OCI-M1 (cell line): ENCODE measurements at regions not wholly inside any gene's neighbourhood (a gene's known extent, or its start where the extent isn't known, plus 50 kb on each side); places are given as distances from the start of the nearest gene placed in this dataset.
"Not testable (repeated sequence)": the region's sequence is repeated elsewhere in the genome, so short reads cannot be mapped to it uniquely, and the experiment has no call there.

Experiments used
- DNase-seq: peaks from one replicate; lab custom pipeline; 2025; lab: John Stamatoyannopoulos, UW

DNA sequence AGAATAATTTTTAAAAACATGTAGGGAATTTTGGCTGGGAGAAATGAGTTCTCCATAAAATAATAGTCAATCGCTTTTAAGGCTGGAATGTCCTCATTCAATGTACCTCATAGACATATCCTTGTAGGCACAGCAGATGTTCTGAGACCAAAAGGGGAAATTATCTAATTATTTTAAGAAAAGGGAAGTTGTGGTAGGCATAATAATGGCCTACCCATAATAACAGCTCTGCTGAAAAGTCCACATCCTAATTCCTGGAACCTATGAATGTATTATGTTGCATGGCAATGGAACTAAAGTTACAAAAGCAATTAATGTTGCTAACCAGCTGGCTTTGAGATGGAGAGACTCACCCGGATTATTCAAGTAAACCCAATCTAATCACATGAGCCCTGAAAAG lies 216.1 kb downstream of the TRIM36 start:
- DNase-seq, result peak; percentile 7

- peak; percentile 2 for DNase-seq
Observed at GRCh38 chr5:114952876-114953275, 216.8 kb downstream of the TRIM36 start.

DNA sequence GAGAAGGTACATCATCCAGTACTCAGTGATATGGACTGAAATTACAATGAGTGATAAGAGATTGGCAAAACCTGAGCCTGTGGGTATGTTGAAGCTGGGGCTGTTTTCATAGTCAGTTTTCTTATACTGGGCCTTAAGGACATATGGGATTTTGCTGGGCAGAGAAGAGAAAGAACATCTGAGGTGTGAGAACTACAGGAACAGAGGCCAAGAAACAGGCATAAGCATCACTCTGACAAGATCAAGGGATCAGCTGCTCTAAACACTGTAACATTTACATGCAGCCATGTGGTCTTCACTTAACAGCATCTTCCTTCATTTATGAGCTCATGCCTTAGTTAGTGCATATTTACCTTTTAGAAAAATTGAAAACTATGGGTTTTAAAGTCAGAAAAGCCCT lies 220.0 kb downstream of the TRIM36 start:
- no peak for DNase-seq

- DNase-seq, result no peak
Observed at GRCh38 chr5:114948986-114949621, 220.6 kb downstream of the TRIM36 start.

DNA sequence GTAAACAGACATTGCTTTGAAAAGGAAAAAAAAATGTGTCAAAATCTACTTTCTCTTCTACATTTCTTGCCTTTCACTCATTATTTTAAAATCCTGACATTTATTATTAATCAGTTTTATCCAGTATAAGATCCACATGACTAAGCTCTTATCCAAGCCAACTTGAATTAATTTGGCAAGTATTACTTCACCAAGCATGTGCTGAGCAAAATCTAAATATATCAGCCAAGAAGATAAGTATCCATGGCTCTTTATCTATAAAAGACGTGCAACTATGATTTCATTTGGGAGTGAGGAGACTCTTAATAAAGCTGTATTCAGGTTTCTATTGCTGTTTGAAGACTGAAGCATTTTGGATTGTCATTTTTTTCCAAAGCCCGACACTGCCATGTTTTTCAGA lies 221.3 kb downstream of the TRIM36 start:
- no peak for DNase-seq

DNA sequence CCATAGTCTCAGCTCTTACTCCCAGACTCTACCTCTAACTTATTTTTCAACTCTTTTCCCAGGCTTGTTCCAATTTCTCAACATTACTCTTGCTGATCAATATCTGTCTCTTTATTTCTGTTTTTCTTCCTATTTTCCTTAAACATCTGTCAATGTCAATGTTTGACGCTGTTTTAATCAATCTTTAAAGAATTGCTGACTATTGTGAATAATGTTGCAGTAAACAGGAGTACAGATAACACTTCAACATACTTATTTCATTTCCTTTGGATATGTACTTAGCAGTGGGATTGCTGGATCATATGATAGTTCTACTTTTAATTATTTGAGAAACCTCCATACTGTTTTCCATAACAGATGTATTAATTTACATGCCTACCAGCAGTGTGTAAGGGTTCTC lies 229.0 kb downstream of the TRIM36 start:
- DNase-seq, result no peak

DNA sequence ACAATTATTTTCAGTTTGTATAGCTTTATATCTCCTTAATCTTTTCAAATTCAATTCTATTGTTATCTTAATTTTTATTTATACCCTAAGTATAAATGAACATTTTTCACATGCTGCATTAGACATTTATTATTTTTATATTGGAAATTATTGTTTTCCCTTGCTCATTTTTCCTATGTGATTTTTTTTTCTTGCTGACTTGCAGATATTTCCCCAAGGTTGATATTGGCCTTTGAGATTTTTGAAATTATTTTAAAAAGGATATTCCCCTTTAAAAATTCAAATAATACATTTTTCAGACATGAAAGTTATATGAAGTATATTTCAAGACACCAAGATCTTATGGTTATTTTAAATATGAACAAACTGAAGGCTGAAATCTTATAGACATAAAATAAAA lies 234.2 kb downstream of the TRIM36 start:
- no peak for DNase-seq

GRCh38 chr5:114928644-114929462 lies 240.9 kb downstream of the TRIM36 start:
- no peak for DNase-seq

DNA sequence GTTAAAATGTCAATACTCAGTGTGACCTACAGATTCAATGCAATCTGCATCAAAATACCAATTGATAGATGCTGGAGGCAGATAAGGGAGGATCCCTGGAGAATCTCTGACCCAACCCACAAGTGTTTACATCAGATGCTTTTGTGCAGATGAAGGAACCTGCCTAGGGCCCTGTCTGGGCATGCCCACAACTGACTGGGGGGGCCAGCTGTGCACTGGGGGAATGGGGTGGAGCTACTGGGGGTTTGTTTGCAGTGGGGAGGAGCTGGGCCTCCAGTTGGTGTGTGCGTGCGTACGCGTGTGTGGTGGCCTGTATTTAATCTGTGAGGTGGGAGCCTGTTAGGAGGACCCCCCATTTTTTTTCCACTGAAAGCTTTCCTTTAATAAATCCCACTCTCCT lies 244.9 kb downstream of the TRIM36 start:
- DNase-seq, result no peak

- DNase-seq, result no peak
Observed at GRCh38 chr5:114912189-114912920, 257.4 kb downstream of the TRIM36 start.

GRCh38 chr5:114910727-114911126 lies 259.0 kb downstream of the TRIM36 start:
- DNase-seq, result no peak

DNA sequence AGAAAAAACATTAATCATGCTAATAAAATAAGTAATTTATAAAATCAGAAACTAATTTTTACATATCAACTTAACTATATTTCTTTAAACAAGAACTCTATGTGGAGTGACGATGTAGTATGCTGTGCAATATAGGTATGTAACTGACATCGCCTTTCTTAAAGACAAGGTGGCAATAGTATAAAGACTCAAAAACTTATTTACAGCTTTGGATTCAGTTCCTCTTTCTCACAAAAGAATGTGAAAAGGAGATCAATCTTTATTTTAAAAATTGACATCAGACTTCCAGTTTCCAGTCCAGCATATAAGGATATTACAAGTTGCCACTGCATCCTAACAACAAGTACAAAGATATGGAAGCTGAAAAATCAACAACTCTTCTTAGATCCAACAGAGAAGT lies 260.3 kb downstream of the TRIM36 start:
- DNase-seq, result no peak

- no peak for DNase-seq
Observed at GRCh38 chr5:114903767-114904166, 265.9 kb downstream of the TRIM36 start.

DNA sequence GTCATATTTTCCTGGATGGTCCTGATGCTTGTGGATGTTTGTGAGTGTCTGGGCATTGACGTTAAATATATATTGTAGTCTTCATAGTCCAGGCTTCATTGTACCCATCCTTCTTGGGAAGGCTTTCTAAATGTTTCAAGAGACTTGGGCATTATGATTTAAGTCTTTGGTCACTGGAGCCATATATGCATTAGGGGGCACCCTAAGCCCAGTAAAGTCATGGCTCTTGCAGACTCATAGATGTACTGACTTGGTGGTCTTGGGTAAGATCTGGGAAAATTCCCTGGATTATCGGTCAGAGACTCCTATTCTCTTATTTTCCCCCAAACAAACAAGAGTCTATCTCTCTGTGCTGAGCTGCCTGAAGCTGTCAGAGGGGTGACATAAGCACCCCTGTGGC lies 271.1 kb downstream of the TRIM36 start:
- no peak for DNase-seq

GRCh38 chr5:114883675-114884074 lies 286.0 kb downstream of the TRIM36 start:
- no peak for DNase-seq

DNA sequence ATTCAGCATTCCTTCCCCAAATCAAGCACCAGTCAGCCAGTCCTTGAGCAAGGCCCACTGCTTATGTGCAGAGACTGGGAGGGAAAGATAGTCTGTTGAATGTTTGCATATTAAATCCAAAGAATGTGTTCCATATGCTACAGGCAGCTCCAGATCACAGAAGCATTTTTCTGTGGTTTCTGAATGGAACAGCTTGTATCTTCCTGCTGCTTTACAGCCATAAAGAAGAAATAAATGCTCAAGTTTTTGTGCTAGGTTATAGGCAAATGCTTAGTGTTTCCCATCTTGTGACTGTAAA lies 310.3 kb downstream of the TRIM36 start:
- DNase-seq, result no peak

- no peak for DNase-seq
Observed at GRCh38 chr5:114858665-114859437, 310.9 kb downstream of the TRIM36 start.

DNA sequence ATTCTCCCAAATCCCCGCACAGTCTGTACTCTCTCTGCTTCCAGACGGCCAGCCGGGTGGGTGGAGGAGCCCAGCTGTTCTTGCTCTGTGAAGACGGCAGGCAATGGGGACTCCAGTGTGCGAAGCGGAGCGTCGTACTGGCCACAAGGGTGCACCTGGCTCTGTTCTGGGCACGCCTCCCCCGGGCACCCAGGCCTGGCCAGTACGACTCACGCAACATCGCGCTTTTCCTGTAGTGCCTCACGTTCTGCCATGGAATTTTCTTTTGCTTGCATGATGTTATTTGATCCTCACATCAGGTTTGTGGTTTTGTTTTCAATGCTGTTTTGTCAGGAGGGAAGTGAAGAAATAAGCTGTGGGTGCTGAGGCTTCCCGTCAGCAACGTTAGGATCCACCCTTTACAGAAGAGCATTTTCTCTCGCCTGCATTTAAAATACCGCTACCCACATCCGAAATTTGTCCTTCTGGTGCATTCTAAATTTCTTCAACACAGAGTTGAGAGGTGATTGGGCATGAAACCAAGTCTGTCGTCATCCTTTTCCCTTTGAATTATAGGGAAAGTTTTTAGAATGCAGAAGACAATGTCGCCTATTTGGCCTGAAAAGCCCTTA lies 311.7 kb downstream of the TRIM36 start:
- DNase-seq, result peak; percentile 0

GRCh38 chr5:114844711-114845110 lies 325.0 kb downstream of the TRIM36 start:
- DNase-seq, result not testable (repeated sequence)

- DNase-seq, result no peak
Observed at GRCh38 chr5:114839360-114839759, 330.3 kb downstream of the TRIM36 start.

DNA sequence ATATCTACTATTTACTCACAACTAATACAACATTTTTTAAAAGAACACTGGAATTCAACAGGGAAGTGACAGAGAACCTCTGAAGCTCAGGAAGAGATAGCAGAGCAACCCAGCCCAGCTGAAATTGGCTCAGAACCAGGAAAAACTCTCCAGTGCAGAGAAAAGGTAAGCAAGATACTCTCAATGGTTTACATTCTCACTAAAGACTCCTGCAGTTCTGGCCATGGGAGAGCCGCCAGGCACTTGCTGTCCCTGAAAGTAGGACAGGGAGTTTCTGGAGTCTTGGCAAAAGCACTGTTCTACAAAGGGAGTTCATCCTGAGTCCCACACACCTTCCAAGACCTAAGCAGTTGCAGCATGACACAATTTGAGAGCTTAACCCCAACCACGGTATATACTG lies 330.8 kb downstream of the TRIM36 start:
- DNase-seq, result no peak

- no peak for DNase-seq
Observed at GRCh38 chr5:114830114-114830513, 339.6 kb downstream of the TRIM36 start.
